GM03348 (cell line): ENCODE measurements at regions not wholly inside any gene's neighbourhood (a gene's known extent, or its start where the extent isn't known, plus 50 kb on each side); places are given as distances from the start of the nearest gene placed in this dataset.
"Not testable (repeated sequence)": the region's sequence is repeated elsewhere in the genome, so short reads cannot be mapped to it uniquely, and the experiment has no call there.

Experiments
- DNase-seq: peaks from one replicate; pipeline ENCODE4 v3.0.0; 2012; ENCODE audit warnings: low spot score

- DNase-seq, result no peak
Measured at GRCh38 chr14:30305346-30305745, 253.6 kb upstream of the G2E3 start.

- no peak for DNase-seq
Measured at GRCh38 chr14:30309405-30309804, 249.6 kb upstream of the G2E3 start.

GRCh38 chr14:30312214-30312613 lies 246.7 kb upstream of the G2E3 start:
- no peak for DNase-seq

- no peak for DNase-seq
Measured at GRCh38 chr14:30317729-30318128, 241.2 kb upstream of the G2E3 start.

- no peak for DNase-seq
Measured at GRCh38 chr14:30322819-30323218, 236.1 kb upstream of the G2E3 start.

- no peak for DNase-seq
Measured at GRCh38 chr14:30330033-30330432, 228.9 kb upstream of the G2E3 start.

- DNase-seq, result peak; percentile 11
Measured at GRCh38 chr14:30330445-30330844, 228.5 kb upstream of the G2E3 start.

- no peak for DNase-seq
Measured at GRCh38 chr14:30331030-30331429, 227.9 kb upstream of the G2E3 start.

GRCh38 chr14:30332374-30332773 lies 226.6 kb upstream of the G2E3 start:
- DNase-seq, result no peak

GRCh38 chr14:30333934-30334333 lies 225.0 kb upstream of the G2E3 start:
- DNase-seq, result no peak

GRCh38 chr14:30337456-30337855 lies 221.5 kb upstream of the G2E3 start:
- DNase-seq, result no peak

GRCh38 chr14:30339311-30339901 lies 219.6 kb upstream of the G2E3 start:
- DNase-seq, result no peak

- DNase-seq, result no peak
Measured at GRCh38 chr14:30340495-30340894, 218.5 kb upstream of the G2E3 start.

- DNase-seq, result no peak
Measured at GRCh38 chr14:30345511-30345910, 213.4 kb upstream of the G2E3 start.

GRCh38 chr14:30348445-30348844 lies 210.5 kb upstream of the G2E3 start:
- DNase-seq, result no peak

GRCh38 chr14:30349520-30349919 lies 209.4 kb upstream of the G2E3 start:
- DNase-seq, result no peak

GRCh38 chr14:30354439-30354838 lies 204.5 kb upstream of the G2E3 start:
- no peak for DNase-seq

GRCh38 chr14:30355431-30355913 lies 203.5 kb upstream of the G2E3 start:
- no peak for DNase-seq

GRCh38 chr14:30356438-30357202 lies 202.3 kb upstream of the G2E3 start:
- no peak for DNase-seq

GRCh38 chr14:30357791-30358190 lies 201.2 kb upstream of the G2E3 start:
- DNase-seq, result no peak

GRCh38 chr14:30362369-30363218 lies 196.4 kb upstream of the G2E3 start:
- DNase-seq, result no peak

GRCh38 chr14:30363219-30363880 lies 195.6 kb upstream of the G2E3 start:
- DNase-seq, result not testable (repeated sequence)
